ENCODE measurements at regions not wholly inside any gene's neighbourhood (a gene's known extent, or its start where the extent isn't known, plus 50 kb on each side); places are given as distances from the start of the nearest gene placed in this dataset.

- no peak for TF ChIP-seq CTCF (IDR thresholded peaks at IDR 0.05)
- TF ChIP-seq POLR2A (IDR thresholded peaks at IDR 0.05): no peak
Measured at GRCh38 chr4:112848911-112849310, 200.5 kb upstream of the ANK2 start.

Data from adrenal gland (tissue), 5 donors.